ENCODE measurements at regions not wholly inside any gene's neighbourhood (a gene's known extent, or its start where the extent isn't known, plus 50 kb on each side); places are given as distances from the start of the nearest gene placed in this dataset.
"Not testable (repeated sequence)": the region's sequence is repeated elsewhere in the genome, so short reads cannot be mapped to it uniquely, and the experiment has no call there.

DNA sequence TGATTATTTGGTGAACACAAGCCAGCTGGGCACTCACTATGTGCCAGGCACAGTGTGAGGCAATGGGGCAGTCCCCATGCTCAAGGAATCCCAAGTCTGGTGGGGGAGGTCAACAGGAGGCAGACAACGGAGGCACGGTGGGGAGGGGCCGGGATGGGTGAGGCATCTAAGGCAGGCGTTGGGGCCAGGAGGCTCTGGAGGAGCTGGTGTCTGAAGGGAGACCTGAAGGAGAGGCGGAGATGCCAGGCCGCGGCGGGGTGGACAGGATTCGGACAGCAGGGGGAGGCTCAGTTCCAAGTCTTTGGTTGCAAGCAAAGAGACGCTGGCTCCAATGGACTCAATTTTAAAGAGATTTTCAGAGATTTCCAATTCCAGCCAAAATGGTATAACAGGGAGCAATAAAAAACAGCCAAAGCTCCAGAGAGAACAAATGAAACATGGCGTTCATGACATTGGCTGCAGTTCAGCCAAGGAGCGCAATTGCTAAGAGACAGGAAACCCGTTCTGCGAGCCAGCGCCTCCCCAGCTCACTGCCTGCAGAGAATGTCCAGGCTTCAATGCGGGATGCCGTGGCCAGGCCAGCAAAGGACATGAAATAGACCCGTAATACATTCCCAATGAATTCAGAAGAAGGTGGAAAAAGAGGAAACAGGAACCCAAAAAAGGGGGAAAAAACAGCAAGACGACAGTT, 105.2 kb upstream of the LRPAP1 start:
- WGBS, 2 donors = 72 to 80% methylated on average over 19 of the region's 19 CpGs
- no peak overlapping the region for H3K4me3 ChIP-seq (ENCODE audit: low read depth, poor library complexity, severe bottlenecking)
- no peak for DNase-seq (ENCODE audit: low spot score in 2 of 2)
- intact Hi-C loops (cut with DNase I; ENCODE audit: low total_unique reads) = no loop called here
- TF ChIP-seq POLR2A (IDR thresholded peaks at IDR 0.05) = no peak
- TF ChIP-seq, protein P1, sequence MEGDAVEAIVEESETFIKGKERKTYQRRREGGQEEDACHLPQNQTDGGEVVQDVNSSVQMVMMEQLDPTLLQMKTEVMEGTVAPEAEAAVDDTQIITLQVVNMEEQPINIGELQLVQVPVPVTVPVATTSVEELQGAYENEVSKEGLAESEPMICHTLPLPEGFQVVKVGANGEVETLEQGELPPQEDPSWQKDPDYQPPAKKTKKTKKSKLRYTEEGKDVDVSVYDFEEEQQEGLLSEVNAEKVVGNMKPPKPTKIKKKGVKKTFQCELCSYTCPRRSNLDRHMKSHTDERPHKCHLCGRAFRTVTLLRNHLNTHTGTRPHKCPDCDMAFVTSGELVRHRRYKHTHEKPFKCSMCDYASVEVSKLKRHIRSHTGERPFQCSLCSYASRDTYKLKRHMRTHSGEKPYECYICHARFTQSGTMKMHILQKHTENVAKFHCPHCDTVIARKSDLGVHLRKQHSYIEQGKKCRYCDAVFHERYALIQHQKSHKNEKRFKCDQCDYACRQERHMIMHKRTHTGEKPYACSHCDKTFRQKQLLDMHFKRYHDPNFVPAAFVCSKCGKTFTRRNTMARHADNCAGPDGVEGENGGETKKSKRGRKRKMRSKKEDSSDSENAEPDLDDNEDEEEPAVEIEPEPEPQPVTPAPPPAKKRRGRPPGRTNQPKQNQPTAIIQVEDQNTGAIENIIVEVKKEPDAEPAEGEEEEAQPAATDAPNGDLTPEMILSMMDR (IDR thresholded peaks at IDR 0.05) = no peak

DNA sequence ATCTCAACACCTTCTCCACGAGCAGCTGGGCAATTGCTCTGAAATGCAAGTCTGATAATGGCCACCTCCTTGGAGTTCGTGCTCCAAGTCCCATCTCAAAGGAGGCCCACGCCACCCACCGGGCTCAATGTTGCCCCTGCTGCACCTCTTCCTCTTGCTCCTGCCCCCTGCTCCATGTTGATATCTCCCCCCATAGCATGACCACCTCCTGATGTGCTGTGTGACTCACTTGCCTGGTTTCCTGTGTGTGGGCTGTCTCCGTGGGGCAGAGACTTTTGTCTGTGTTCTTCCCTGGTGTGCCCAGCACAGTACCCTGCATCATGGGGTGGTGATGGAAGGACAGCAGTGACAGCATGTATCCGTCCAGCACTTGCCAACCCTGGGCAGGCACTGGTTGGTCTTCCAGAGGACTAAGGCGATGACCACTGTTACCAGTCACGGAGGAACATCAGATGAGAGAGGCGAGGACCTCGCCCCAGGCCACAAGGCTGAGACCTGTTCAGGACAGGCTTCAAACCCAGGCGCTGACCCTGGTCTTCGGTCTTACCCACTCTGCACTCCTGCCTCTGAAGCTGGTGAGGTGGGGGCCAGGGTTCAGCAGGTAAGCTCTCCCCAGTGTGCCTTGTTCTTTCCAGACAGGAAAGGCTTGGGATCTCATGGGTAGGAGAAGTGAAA, 104.6 kb upstream of the LRPAP1 start:
- 92 to 93% methylated on average over 11 to 12 of the region's 12 CpGs for WGBS, 2 donors
- intact Hi-C loops (cut with DNase I; ENCODE audit: low total_unique reads) = no loop called here

DNA sequence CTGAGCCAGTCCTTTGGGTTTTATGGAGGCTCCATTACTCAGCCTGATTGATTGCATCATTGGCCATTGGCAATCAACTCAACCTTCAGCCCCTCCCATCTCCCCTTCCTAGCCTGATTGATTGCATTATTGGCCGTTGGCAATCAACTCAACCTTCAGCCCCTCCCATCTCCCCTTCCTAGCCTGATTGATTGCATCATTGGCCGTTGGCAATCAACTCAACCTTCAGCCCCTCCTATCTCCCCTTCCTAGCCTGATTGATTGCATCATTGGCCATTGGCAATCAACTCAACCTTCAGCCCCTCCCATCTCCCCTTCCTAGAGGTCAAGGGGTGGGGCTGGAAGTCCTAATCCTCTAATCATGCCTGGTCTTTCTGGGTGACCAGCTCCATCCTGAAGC, 103.8 kb upstream of the LRPAP1 start:
- 50 to 64% methylated on average over 2 of the region's 2 CpGs for WGBS, 2 donors
- intact Hi-C loops (cut with DNase I; ENCODE audit: low total_unique reads); DNase-seq (ENCODE audit: low spot score in 2 of 2); H3K4me3 ChIP-seq (ENCODE audit: low read depth, poor library complexity, severe bottlenecking): not testable (repeated sequence)

More for the DNA sequence above, 104.6 kb upstream of the LRPAP1 start:
- TF ChIP-seq, protein P1 (IDR thresholded peaks at IDR 0.05) = no peak
- no peak overlapping the region for H3K4me3 ChIP-seq (ENCODE audit: low read depth, poor library complexity, severe bottlenecking)
- DNase-seq (ENCODE audit: low spot score in 2 of 2) = no peak

DNA sequence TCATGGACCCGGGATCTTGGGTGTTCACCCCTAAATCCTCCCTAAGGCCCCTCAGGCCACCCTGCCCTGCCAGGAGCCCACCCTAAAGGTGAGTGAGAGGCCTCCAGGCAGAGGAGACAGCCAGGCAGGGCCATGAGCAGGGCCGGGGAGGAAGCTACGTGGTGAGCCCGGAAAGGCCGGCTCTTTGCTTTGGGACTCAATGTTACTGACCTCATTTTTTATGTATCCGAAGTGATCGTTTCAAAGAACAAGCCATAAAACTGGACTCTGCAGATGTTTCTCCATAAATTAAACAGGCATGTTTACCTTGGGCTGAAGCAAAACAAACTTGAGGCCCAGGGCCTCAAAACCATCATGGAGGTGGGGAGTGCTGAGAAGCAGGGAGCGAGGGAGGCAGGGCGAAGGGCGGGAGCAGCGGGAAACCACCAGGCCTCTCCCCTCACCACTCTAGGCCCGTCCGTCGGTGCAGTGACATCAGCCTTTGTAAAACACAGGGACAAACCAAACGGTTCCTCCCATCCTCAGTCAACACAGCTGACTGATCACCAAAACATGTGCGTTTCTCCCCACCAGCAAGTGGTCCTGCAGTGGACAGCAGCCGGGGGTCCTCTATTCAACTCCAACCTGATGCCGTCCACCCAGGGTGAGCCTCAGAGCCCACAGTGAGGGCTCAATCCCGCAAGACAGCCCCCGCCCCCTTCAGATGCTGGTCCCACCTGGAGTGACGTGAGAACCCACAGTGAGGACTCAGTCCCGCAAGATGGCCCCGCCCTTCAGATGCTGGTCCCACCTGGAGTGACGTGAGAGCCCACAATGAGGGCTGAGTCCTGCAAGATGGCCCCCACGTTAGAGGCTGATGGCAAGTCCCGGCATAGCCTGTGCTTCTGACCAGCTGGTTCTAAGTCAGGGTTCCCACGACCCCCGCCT, 102.9 kb upstream of the LRPAP1 start:
- no peak for DNase-seq (ENCODE audit: low spot score in 2 of 2)
- no peak overlapping the region for H3K4me3 ChIP-seq (ENCODE audit: low read depth, poor library complexity, severe bottlenecking)
- TF ChIP-seq, protein P1 (IDR thresholded peaks at IDR 0.05) = no peak
- TF ChIP-seq POLR2A (IDR thresholded peaks at IDR 0.05) = no peak
- intact Hi-C loops (cut with DNase I; ENCODE audit: low total_unique reads) = no loop called here
- WGBS, 2 donors = 85 to 86% methylated on average over 25 to 28 of the region's 28 CpGs

- intact Hi-C loops (cut with DNase I; ENCODE audit: low total_unique reads) = no loop called here
- 89 to 92% methylated on average over 8 to 17 of the region's 17 CpGs for WGBS, 2 donors
Measured at GRCh38 chr4:3634281-3634857, 102.1 kb upstream of the LRPAP1 start.

GRCh38 chr4:3633277-3633676, 101.1 kb upstream of the LRPAP1 start:
- WGBS, 2 donors = 91% methylated on average over 6 to 7 of the region's 10 CpGs
- H3K4me3 ChIP-seq (ENCODE audit: low read depth, poor library complexity, severe bottlenecking); intact Hi-C loops (cut with DNase I; ENCODE audit: low total_unique reads); DNase-seq (ENCODE audit: low spot score in 2 of 2): not testable (repeated sequence)

More at GRCh38 chr4:3634281-3634857, 102.1 kb upstream of the LRPAP1 start:
- no peak for TF ChIP-seq POLR2A (IDR thresholded peaks at IDR 0.05)
- TF ChIP-seq, protein P1 (IDR thresholded peaks at IDR 0.05) = no peak
- no peak for DNase-seq (ENCODE audit: low spot score in 2 of 2)
- H3K4me3 ChIP-seq (ENCODE audit: low read depth, poor library complexity, severe bottlenecking) = no peak overlapping the region

DNA sequence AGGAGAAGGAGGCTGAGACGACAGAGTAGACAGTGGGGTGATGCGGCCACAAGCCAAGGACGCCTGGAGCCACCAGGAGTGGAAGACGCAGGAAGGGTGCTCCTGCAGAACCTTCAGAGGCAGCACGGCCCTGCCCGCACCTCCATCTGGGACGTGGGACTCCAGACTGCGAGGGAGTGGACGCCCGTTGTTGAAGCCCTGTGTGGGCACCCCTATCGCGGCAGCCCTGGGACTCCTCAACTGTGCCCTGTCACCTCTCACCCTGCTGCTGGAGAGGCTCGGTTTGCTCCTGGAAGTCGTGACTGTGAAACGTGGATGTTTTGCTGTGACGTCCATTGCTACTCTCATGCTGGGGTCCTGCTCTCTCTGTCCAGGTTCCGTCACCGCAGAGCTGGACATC, 100.6 kb upstream of the LRPAP1 start:
- intact Hi-C loops (cut with DNase I; ENCODE audit: low total_unique reads); DNase-seq (ENCODE audit: low spot score in 2 of 2); H3K4me3 ChIP-seq (ENCODE audit: low read depth, poor library complexity, severe bottlenecking): not testable (repeated sequence)
- 91 to 95% methylated on average over 15 to 17 of the region's 18 CpGs for WGBS, 2 donors

DNA sequence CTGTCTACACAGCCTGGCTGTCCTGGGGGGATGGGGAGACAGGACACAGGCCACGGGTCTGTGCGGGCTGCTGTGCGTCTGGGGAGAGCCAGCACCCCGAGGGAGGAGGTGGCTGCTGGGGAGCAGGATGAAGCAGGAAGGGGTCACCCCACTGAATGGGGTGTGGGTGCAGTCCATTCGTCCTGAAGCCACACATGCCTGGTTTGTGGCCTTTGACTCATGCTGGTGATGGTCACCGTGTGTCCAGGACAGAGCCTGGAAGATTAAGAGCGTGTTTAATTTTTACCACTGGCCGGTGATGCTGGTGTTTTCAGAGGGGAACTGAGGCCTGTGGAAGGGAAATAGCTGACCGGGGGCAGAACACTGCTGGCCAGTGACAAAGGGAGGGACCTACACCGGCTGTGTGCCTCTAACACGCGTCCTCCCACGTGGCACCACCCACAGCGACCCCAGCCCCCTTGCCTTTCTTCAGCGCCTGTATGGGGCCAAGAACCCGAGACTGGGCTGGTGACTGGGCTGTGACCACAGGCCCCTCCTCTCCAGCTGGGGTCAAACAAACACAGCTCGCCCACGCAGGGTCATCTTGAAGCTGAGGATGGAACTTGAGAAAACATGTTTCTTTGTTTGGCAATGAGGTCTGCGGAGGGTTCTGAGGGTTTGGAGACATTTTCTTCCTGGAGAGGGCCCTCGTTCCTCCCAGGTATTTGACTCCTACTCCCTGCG, 99.5 kb upstream of the LRPAP1 start:
- H3K4me3 ChIP-seq (ENCODE audit: low read depth, poor library complexity, severe bottlenecking); DNase-seq (ENCODE audit: low spot score in 2 of 2); intact Hi-C loops (cut with DNase I; ENCODE audit: low total_unique reads): not testable (repeated sequence)
- WGBS, 2 donors = 80 to 87% methylated on average over 20 to 21 of the region's 21 CpGs

Data from lower leg skin (tissue), 4 donors.